HG02973 (cell line): ENCODE measurements at regions not wholly inside any gene's neighbourhood (a gene's known extent, or its start where the extent isn't known, plus 50 kb on each side); places are given as distances from the start of the nearest gene placed in this dataset.

Source experiments
- ATAC-seq: cut with Tn5 transposase; IDR thresholded peaks from one replicate; pipeline ENCODE4 v1.9.1; 2021; ENCODE audit warnings: moderate library complexity; ENCODE audit not compliant: unreplicated experiment

DNA sequence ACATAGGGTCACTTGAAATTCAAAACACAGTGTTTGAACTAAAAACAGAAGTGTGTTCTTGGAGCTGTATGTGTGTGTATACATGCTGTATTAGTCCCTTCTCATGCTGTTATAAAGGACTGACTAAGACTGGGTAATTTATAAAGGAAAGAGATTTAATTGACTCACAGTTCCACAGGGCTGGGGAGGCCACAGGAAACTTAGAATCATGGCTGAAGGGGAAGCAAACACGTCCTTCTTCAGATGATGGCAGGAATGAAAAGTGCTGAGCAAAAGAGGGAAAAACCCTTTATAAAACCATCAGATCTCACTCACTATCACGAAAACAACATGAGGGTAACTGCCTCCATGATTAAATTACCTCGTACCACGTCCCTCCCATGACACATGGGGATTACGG lies 224.1 kb downstream of the BCAT1 start:
- ATAC-seq = no peak

- ATAC-seq = no peak
Measured at GRCh38 chr12:24723759-24724158, 225.1 kb downstream of the BCAT1 start.

GRCh38 chr12:24721191-24721590 lies 227.7 kb downstream of the BCAT1 start:
- ATAC-seq = no peak

DNA sequence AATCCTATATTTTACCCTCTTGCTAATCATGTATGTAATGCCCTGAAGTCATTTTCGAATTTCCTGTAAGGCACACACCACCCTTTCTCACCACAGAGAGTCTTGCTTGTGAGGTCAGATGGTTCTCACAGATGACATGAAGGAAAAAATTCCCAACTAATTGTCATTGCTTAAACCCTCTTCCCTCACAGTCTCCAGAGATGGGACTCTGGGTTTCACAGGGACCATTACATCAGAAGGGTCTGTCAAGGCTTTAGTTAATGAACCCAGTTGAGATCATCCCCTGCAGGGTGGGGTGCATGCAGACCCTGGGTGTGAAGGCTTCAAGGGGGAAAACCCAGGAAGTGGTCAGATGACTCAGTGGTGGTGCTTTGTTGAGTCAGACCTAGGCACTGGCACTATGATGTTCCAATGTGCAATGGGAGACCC lies 229.6 kb downstream of the BCAT1 start:
- ATAC-seq = peak; percentile 89

DNA sequence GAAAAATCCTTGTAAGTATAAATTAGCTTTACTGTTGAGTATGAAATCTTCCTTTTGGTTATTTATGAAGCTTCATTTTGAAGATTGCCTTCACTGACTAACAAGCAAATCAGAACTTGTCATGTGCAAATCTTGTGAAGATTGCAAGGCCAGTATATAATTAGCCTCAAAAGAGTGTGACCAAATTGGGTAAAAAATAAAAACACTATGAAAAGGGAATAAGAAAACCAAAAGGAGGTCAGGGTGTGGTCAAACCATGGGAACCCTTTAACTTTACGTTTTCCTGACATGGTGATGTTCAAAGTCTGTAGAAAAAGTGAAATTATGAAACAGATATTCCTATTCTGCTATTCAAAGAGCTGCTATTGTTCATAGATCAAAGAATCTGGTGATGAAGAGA lies 230.3 kb downstream of the BCAT1 start:
- ATAC-seq = no peak

GRCh38 chr12:24714237-24714636 lies 234.7 kb downstream of the BCAT1 start:
- no peak for ATAC-seq

DNA sequence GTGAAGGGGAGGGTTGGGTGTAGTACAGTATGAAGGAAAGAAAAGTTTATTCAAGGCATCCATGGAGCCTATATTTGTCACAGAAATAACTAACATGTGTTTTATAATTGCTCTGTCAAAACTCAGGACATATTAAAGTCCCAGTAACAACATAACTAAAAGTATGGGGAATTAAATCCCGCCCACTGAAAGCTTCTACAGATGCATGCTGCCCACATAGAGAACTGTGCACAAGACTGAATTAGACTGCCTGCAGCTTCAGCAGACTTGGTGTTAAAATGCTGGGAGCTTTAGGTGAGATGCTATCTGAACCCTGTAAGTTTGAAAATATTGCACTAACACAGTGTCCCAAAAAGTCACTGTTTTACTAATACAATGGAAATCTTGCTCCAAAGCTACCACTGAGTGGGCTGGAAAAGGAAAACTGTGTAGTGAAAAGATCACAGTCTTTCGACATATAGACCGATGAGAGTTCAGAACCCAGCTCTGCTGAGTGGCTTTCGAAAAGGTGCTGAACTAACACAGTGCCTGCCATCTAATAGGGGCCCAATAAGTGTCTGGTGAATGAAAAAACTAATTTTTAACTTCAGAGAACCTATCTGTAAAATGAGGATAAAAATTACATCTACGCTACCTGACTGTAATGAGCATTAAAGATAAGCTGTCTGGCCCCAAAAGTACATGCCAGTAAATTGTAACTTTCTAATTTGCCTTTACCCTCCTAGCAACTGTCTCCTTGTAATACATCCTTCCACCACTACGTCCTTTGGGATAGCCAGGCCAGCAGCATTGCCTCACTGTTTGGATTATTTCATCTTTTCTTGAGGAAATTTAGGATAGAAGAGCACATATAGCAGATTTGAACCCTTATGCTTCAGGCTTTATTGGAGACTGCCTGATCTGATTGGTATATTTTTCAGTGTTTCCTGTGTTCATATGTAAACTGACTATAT lies 237.6 kb downstream of the BCAT1 start:
- ATAC-seq = no peak

DNA sequence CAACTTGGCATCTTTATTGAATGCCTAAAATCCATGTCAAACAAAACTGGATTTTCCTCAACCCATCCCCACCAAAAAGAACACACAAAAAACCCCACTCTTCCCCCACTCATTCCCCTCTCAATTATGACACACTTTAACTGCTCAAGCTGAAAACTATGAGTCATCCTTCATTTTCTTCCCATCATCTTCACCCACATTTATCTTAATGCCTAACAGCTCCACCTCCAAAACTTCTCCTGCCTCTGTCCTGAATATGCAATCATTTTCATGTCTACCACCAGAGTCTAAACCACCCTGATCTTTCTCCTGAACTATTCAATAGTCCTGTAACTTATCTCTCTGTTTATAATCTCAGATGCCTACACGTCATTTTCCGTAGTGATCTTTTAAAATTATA lies 239.7 kb downstream of the BCAT1 start:
- no peak for ATAC-seq

DNA sequence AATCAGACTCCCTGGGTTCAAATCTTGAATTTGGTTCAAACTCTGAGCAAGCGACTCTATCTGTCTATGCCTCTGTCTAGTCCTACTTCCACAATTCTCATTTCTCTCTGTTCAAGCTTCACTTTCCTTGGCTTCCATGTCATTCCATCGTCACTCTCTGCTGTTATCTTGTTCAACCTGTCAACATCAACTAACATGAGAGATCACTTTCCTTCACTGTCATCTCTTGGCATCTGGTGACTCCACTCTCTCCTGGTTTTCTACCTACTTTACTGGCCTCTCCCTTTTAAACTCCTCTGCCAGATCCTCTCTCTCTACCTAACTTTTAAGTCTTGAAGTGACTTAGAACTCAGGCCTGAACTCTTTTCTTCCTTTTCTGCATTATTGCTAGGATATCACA lies 240.2 kb downstream of the BCAT1 start:
- no peak for ATAC-seq

GRCh38 chr12:24708043-24708442 lies 240.9 kb downstream of the BCAT1 start:
- no peak for ATAC-seq

DNA sequence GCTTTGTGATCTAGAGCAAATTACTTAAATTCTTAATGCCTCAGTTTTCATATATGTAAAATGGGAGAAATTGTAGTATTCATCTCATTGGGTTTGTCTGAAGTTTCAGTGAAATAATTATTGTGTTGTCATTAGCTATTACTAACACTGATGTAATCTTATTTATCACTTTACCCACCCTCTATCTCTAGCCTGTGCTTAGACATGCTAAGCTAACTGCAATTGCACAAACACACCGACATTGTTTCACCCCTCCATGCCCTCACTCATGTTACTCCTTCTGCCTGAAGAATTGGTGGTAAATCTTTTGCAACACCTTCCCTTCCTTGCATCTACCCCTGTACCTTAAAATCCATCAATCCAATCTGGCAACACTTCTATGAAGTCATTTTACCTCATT lies 241.6 kb downstream of the BCAT1 start:
- no peak for ATAC-seq

DNA sequence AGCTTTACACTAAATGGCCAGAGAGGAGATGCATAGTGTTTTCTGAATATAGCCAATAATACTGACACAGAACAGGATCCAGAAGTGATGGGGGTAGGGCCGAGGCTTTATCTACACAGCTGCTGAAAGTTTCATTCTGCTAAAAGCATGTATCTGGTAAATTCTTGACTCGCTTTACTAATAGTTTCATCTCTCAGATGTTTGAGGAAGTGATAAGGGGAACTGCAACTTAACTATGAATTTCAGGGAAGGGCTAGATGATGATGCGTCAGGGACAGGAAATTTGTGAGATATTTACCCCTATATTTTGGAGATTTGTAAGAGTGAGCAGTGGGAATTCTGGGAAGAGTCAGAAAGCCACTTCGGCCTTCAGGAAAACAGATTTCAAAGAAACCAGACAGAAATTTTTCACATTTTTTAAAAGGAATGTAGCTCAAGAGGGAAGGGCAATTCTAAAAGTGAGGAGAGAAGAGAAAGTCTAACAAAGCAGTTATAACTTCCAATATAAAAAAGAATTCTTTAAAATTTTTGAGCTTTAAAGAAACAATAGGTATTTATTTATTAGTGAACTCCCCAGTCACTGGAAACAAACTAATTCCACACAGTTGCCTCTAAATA lies 243.1 kb downstream of the BCAT1 start:
- ATAC-seq = peak; percentile 100

DNA sequence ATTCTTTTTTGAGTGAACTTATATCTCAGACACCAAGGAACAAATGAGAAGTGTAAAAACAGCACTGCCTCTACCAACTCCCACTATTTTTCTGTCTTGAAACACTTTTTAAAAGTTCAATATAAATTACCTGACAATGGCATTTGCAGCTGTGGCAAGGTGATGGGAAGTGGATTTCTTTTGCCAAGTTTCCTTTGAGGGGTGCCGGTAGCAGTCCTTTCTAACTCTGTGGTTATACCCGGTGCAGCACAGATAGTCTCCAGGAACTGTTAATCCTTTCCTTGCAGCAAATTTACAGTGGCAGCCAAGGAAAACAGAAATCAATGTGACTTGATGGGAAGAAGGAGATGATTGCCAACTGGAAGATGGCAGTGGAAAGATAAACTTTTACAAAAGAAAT lies 243.7 kb downstream of the BCAT1 start:
- no peak for ATAC-seq

DNA sequence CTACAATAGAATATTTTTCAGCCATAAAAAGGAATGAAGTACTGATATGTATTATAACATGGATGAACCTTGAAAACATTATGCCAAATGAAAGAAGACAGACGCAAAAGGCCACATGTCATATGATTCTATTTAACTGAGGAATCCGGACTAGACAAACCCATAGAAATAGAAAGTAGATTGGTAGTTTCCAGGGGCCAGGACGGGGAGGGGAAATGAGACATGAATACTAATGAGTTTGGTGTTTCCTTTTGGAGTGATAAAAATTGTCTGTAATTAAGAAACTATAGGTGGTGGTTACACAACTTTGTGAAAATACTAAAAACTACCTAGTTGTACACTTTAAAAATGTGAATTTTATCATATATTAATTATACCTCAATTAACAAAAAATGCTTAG lies 247.6 kb downstream of the BCAT1 start:
- no peak for ATAC-seq

DNA sequence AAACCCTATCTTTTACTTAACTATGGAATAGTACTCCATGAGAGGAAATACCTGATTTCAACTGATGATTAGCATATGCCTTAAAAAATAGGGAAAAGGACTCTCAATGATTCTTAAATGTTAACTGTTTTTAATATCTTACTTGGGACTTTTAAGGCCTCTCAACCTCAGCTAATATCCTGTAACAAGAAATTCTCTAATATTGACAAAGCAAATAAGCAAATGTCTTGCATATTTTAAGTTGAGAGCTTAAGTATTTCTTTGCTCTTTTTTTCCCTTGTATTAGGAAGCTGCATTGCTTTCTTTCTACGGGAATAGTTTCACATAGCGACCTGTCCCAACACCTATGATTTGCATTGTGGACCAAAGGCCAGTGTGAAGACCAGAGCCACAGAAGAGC lies 249.9 kb downstream of the BCAT1 start:
- no peak for ATAC-seq

- no peak for ATAC-seq
Measured at GRCh38 chr12:24697769-24698168, 251.1 kb downstream of the BCAT1 start.

DNA sequence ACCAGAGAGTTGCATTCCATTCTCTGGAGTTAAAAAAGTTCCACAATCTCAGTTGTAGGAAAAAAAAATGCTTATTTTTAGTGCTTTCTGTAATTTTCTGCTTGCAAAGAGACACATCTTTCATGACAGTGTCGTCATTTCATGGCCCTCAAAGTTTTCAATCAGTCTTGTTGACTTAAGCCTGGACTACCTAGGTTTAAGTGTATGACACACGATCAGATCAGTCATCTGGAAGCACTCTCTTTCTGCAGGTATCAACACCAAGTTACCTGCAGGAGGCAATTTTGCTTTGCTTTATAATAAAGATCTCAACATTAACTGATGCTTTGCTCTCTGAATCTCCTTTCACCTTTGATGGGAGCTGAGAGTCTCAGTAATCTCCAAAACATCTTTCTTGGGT lies 251.6 kb downstream of the BCAT1 start:
- no peak for ATAC-seq

DNA sequence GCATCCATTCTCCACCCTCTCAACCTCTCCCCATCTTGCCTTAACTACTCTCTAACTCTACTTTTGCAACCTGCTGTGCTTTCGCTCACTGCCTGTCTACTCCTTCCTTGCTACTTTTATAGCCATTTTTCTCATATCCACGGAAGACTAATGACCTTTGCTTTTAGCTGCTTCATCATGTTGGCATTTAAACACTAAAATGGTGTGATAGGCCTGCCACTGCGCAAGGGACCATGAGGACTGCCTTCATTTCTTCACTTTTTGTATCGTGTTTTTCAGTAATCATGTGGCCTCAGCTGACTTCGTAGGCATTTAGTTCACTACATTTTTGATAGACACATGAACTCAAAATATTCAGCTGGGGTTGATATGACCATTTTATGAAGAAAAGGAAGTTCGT lies 252.1 kb downstream of the BCAT1 start:
- no peak for ATAC-seq

GRCh38 chr12:24695657-24696329 lies 253.1 kb downstream of the BCAT1 start:
- ATAC-seq = no peak

- ATAC-seq = no peak
Measured at GRCh38 chr12:24695103-24695502, 253.8 kb downstream of the BCAT1 start.

- ATAC-seq = no peak
Measured at GRCh38 chr12:24688601-24689000, 260.3 kb downstream of the BCAT1 start.

GRCh38 chr12:24681570-24681969 lies 267.3 kb downstream of the BCAT1 start:
- ATAC-seq = no peak
